WTC11 (cell line): ENCODE measurements at regions not wholly inside any gene's neighbourhood (a gene's known extent, or its start where the extent isn't known, plus 50 kb on each side); places are given as distances from the start of the nearest gene placed in this dataset.

Experiments used
- ATAC-seq: fragments of 200-7000 bp; cut with Tn5 transposase; 2 replicates; pipeline ENCODE4 v1.10.0; 2021; ENCODE audit warnings: mild to moderate bottlenecking, moderate library complexity
- CTCF ChIA-PET: fragments of 300-600 bp; sonication (Branson Sonifier 250); formaldehyde crosslinking; loops from one replicate; lab custom pipeline; 2021; ENCODE audit warnings: antibody characterized with exemption; lab: Charles Lee
- POLR2A ChIA-PET: fragments of 350-600 bp; sonication (Branson Sonifier 250); formaldehyde crosslinking; loops from one replicate; lab custom pipeline; 2021; ENCODE audit warnings: antibody characterized with exemption; lab: Charles Lee
- DNase-seq: peaks from one replicate; pipeline ENCODE4 v3.0.0; 2021; ENCODE audit warnings: low spot score
- H3K27ac Mint-ChIP-seq: 2 replicates; pipeline ENCODE4 v1.8.0; 2021; ENCODE audit warnings: mixed read lengths
- H3K27me3 Mint-ChIP-seq: 2 replicates; pipeline ENCODE4 v1.8.0; 2021; ENCODE audit warnings: low read depth, mild to moderate bottlenecking, moderate library complexity, mixed read lengths
- H3K36me3 Mint-ChIP-seq: 2 replicates; pipeline ENCODE4 v1.8.0; 2021; ENCODE audit warnings: mixed read lengths
- H3K4me1 Mint-ChIP-seq: 2 replicates; pipeline ENCODE4 v1.8.0; 2022; ENCODE audit warnings: mixed read lengths
- H3K4me3 Mint-ChIP-seq: 2 replicates; pipeline ENCODE4 v1.8.0; 2021; ENCODE audit warnings: mild to moderate bottlenecking, moderate library complexity, mixed read lengths
- H3K9me3 Mint-ChIP-seq: 2 replicates; pipeline ENCODE4 v1.8.0; 2021; ENCODE audit warnings: mixed read lengths
- AFF4 ChIP-seq: sonication (generic); formaldehyde crosslinking; IDR thresholded peaks from 2 replicates; pipeline ENCODE4 v1.8.1; 2023; ENCODE audit warnings: mild to moderate bottlenecking, missing genetic modification reagents, borderline replicate concordance
- CTCF ChIP-seq: fragments of 200-600 bp; IDR thresholded peaks from 2 replicates; pipeline ENCODE4 v1.8.0; 2022; ENCODE audit warnings: antibody characterized with exemption
- ELF4 ChIP-seq: sonication (generic); formaldehyde crosslinking; IDR thresholded peaks from 2 replicates; pipeline ENCODE4 v1.8.1; 2022; ENCODE audit warnings: low read depth, mild to moderate bottlenecking, moderate library complexity, missing genetic modification reagents
- ERG ChIP-seq: fragments of 250-450 bp; sonication (Bioruptor Pico); IDR thresholded peaks from 2 replicates; pipeline ENCODE4 v1.8.0; 2021; ENCODE audit warnings: mild to moderate bottlenecking
- HMGXB4 ChIP-seq: sonication (generic); formaldehyde crosslinking; IDR thresholded peaks from 2 replicates; pipeline ENCODE4 v1.8.1; 2023; ENCODE audit warnings: mild to moderate bottlenecking, moderate library complexity, missing genetic modification reagents
- KAT7 ChIP-seq: sonication (generic); formaldehyde crosslinking; IDR thresholded peaks from 2 replicates; pipeline ENCODE4 v1.8.1; 2023; ENCODE audit warnings: missing genetic modification reagents, mild to moderate bottlenecking, borderline replicate concordance
- MLX ChIP-seq: sonication (generic); formaldehyde crosslinking; IDR thresholded peaks from 2 replicates; pipeline ENCODE4 v1.8.1; 2023; ENCODE audit warnings: mild to moderate bottlenecking, missing genetic modification reagents, moderate library complexity
- NR3C1 ChIP-seq: sonication (generic); formaldehyde crosslinking; conservative IDR thresholded peaks from 2 replicates; pipeline ENCODE4 v1.8.1; 2023; ENCODE audit warnings: low read depth, mild to moderate bottlenecking, missing genetic modification reagents
- PRDM15 ChIP-seq: sonication (generic); formaldehyde crosslinking; IDR thresholded peaks from 2 replicates; pipeline ENCODE4 v1.8.0; 2022; ENCODE audit warnings: missing genetic modification reagents
- RELA ChIP-seq: sonication (generic); formaldehyde crosslinking; IDR thresholded peaks from 2 replicates; pipeline ENCODE4 v1.8.1; 2022; ENCODE audit warnings: missing genetic modification reagents, mild to moderate bottlenecking, borderline replicate concordance
- ZBTB21 ChIP-seq: sonication (generic); formaldehyde crosslinking; IDR thresholded peaks from 2 replicates; pipeline ENCODE4 v1.8.1; 2023; ENCODE audit warnings: mild to moderate bottlenecking, missing genetic modification reagents, borderline replicate concordance
- ZBTB43 ChIP-seq: sonication (generic); formaldehyde crosslinking; IDR thresholded peaks from 2 replicates; pipeline ENCODE4 v1.8.1; 2023; ENCODE audit warnings: mild to moderate bottlenecking, missing genetic modification reagents
- ZNF317 ChIP-seq: sonication (generic); formaldehyde crosslinking; IDR thresholded peaks from 2 replicates; pipeline ENCODE4 v1.8.1; 2023; ENCODE audit warnings: low read depth, mild to moderate bottlenecking, moderate library complexity, missing genetic modification reagents, borderline replicate concordance
- ZNF396 ChIP-seq: fragments of 250-450 bp; sonication (Bioruptor Pico); IDR thresholded peaks from 2 replicates; pipeline ENCODE4 v1.8.0; 2021; ENCODE audit warnings: mild to moderate bottlenecking, moderate library complexity, borderline replicate concordance

GRCh38 chr14:43778937-43779639, 728.0 kb downstream of the FSCB start:
- ATAC-seq, result no peak
- H3K27me3 Mint-ChIP-seq, result no peaks in the 10 kb centered on the region
- no peak for DNase-seq
- peaks cover 13% of the 10 kb centered on the region for H3K36me3 Mint-ChIP-seq
- H3K4me1 Mint-ChIP-seq, result peaks cover 16% of the 10 kb centered on the region
- TF ChIP-seq ZBTB21 (no peak), ZBTB43 (CRISPR knock-in tag) (no peak), MLX (CRISPR knock-in tag) (no peak), ZNF317 (CRISPR knock-in tag) (no peak), RELA (CRISPR knock-in tag) (no peak), NR3C1 (no peak), AFF4 (no peak), ELF4 (no peak), KAT7 (CRISPR knock-in tag) (no peak), ERG (no peak), HMGXB4 (no peak), CTCF (no peak), ZNF396 (CRISPR knock-in tag) (no peak), PRDM15 (CRISPR knock-in tag) (no peak)
- POLR2A ChIA-PET, result no interaction called here
- H3K9me3 Mint-ChIP-seq, result peaks cover 20% of the 10 kb centered on the region
- H3K4me3 Mint-ChIP-seq, result no peak overlapping the region
- H3K27ac Mint-ChIP-seq, result no peak overlapping the region
- CTCF ChIA-PET, result no interaction called here
